Esophagus muscularis mucosa (tissue), 4 donors: ENCODE measurements at regions not wholly inside any gene's neighbourhood (a gene's known extent, or its start where the extent isn't known, plus 50 kb on each side); places are given as distances from the start of the nearest gene placed in this dataset.

Experiments used
- DNase-seq: peaks from one replicate; pipeline ENCODE4 v3.0.0-alpha.2; 2017; ENCODE audit errors: extremely low spot score
- H3K27ac ChIP-seq, 4 donors: fragments of 200-600 bp; sonication (generic); replicated peaks in 1 of 4; 1 replicate in 3 of 4; 2 replicates in 1 of 4; pipeline ENCODE4 v1.5.1; 2016 to 2019; ENCODE audit warnings: mild to moderate bottlenecking in 1 of 4
- H3K27me3 ChIP-seq, 4 donors: fragments of 200-600 bp; sonication (generic); one replicate each; pipeline versions ENCODE4 v1.5.1 to v1.6.0; 2016 to 2019
- H3K36me3 ChIP-seq, 4 donors: fragments of 200-600 bp; sonication (generic); one replicate each; pipeline ENCODE4 v1.5.1; 2016 to 2019
- H3K4me1 ChIP-seq, 4 donors: fragments of 200-600 bp; sonication (generic); one replicate each; pipeline ENCODE4 v1.5.1; 2016 to 2019
- H3K4me3 ChIP-seq, 4 donors: fragments of 200-600 bp; sonication (generic); 1 replicate in 2 of 4; 2 replicates in 2 of 4; pipeline ENCODE4 v1.5.1; 2016 to 2019; ENCODE audit warnings: mild to moderate bottlenecking in 4 of 4, moderate library complexity in 1 of 4
- H3K9me3 ChIP-seq, 4 donors: fragments of 200-600 bp; sonication (generic); 1 replicate in 3 of 4; 2 replicates in 1 of 4; pipeline ENCODE4 v1.5.1; 2016 to 2019
- CTCF ChIP-seq, 3 experiments: fragments of 200-600 bp in 2 of 3; fragments of 450-650 bp in 1 of 3; sonication (generic) in 2 of 3; IDR thresholded peaks; one replicate each; pipeline ENCODE4 v1.5.1; 2017 to 2019; ENCODE audit warnings: antibody characterized with exemption in 3 of 3, mild to moderate bottlenecking in 2 of 3, moderate library complexity in 1 of 3
- EP300 ChIP-seq: sonication (generic); formaldehyde crosslinking; IDR thresholded peaks from one replicate; pipeline ENCODE4 v1.6.1; 2017; ENCODE audit warnings: antibody characterized with exemption
- POLR2A ChIP-seq: fragments of 450-650 bp; IDR thresholded peaks from one replicate; pipeline ENCODE4 v1.6.1; 2017; ENCODE audit warnings: antibody characterized with exemption, moderate library complexity, mild to moderate bottlenecking, low read depth
- POLR2AphosphoS5 ChIP-seq, 2 donors: sonication (generic); formaldehyde crosslinking; IDR thresholded peaks; one replicate each; pipeline ENCODE4 v1.6.1; 2017; ENCODE audit warnings: antibody characterized with exemption in 2 of 2
- WGBS: methylation state at CpG from one replicate; pipeline ENCODE4 v1.1.5; 2018; 5-methylcytosine and 5-hydroxymethylcytosine counted together
- intact Hi-C: fragments of 100-400 bp; cut with DNase I; formaldehyde crosslinking; loops from one replicate; pipeline ENCODE4 v1.15.1; 2023

DNA sequence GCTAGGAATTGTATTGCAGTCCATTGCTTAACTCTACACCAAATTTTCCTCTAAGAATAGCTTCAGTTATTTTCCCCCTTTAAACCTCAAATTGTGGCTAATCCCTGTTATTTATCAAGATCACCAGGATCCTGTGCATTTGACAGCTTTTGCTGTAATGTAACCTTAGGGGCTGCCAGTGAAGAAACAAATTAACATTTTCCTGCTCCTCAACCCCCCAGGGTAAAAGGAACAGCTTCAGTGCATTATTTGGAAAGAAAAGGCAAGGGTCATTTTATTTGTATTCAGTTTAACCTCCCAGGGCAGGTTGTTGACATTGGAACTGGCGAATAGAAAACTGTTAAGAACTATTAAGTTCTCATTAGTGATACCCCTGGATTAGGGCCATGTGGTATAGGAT lies 57.0 kb downstream of the PCDH20 start:
- no peaks in the 10 kb centered on the region for H3K4me1 ChIP-seq
- TF ChIP-seq POLR2AphosphoS5 (IDR thresholded peaks at IDR 0.05) (no peak), CTCF (IDR thresholded peaks at IDR 0.05) (no peak), EP300 (no peak), POLR2A (no peak)
- 58% methylated on average over 1 of the region's 1 CpG for WGBS
- H3K27me3 ChIP-seq: no peaks in the 10 kb centered on the region
- intact Hi-C loops: no loop called here
- no peaks in the 10 kb centered on the region for H3K9me3 ChIP-seq
- no peak for DNase-seq
- H3K36me3 ChIP-seq: no peaks in the 10 kb centered on the region
- no peak overlapping the region for H3K27ac ChIP-seq
- no peak overlapping the region for H3K4me3 ChIP-seq

- WGBS: 88% methylated on average over 5 of the region's 5 CpGs
- Histone ChIP-seq H3K4me1 (no peaks in the 10 kb centered on the region), H3K27ac (no peak overlapping the region), H3K4me3 (no peak overlapping the region), H3K27me3 (no peaks in the 10 kb centered on the region), H3K9me3 (no peaks in the 10 kb centered on the region), H3K36me3 (no peaks in the 10 kb centered on the region)
- TF ChIP-seq POLR2A (no peak), EP300 (no peak), POLR2AphosphoS5 (IDR thresholded peaks at IDR 0.05) (no peak), CTCF (IDR thresholded peaks at IDR 0.05) (no peak)
- intact Hi-C loops: no loop called here
- no peak for DNase-seq
Observed at GRCh38 chr13:61350341-61350740, 65.3 kb downstream of the PCDH20 start.

DNA sequence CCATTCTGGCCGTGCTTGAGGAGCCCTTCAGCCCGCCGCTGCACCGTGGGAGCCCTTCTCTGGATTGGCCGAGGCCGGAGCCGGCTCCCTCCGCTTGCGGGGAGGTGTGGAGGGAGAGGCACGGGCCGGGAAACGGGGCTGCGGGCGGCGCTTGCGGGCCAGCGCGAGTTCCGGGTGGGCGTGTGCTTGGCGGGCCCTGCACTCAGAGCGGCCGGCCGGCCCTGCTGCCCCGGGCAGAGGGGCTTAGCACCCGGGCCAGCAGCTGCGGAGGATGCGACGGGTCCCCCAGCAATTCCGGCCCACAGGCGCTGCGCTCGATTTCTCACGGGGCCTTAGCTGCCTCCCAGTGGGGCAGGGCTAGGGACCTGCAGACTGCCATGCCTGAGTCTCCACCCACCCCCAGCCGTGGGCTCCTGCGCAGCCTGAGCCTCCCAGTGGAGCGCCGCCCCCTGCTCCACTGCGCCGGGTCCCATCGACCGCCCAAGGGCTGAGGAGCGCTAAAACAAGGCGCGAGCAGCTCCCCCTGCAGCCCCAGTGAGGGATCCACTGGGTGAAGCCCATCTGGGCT lies 76.5 kb downstream of the PCDH20 start:
- Histone ChIP-seq H3K9me3 (no peaks in the 10 kb centered on the region), H3K4me1 (no peaks in the 10 kb centered on the region)
- 82% methylated on average over 25 of the region's 45 CpGs for WGBS

DNA sequence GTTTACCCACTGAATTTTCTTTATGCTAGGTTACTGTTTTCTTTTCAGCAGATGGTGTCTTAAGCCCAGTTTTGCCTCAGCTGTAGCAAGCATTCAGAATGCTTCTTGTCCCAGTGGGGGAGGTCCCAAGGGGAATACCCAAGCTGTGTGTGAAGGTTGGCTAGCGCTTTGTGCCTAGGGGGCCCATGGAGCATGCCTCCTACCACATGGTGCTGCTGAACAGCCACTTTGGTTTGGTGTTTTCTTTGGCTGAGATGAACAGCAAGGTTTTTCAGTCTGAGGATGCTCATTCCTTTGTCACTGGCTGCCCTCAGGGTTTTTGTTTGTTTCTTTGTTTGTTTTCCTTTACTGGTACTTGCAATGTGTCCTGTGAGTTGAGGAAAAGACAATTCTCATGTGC lies 99.0 kb downstream of the PCDH20 start:
- peak; percentile 88 for DNase-seq
- Histone ChIP-seq H3K4me1 (no peaks in the 10 kb centered on the region), H3K27ac (no peak overlapping the region), H3K27me3 (no peaks in the 10 kb centered on the region), H3K4me3 (no peak overlapping the region), H3K36me3 (no peaks in the 10 kb centered on the region), H3K9me3 (peaks cover 0 to 4% (median 0%) of the 10 kb centered on the region in 4 donors)
- 71% methylated on average over 1 of the region's 1 CpG for WGBS
- TF ChIP-seq POLR2A: no peak
- TF ChIP-seq CTCF (IDR thresholded peaks at IDR 0.05): no peak
- TF ChIP-seq POLR2AphosphoS5 (IDR thresholded peaks at IDR 0.05): no peak
- no peak for TF ChIP-seq EP300
- intact Hi-C loops: no loop called here

More for the DNA sequence above, 76.5 kb downstream of the PCDH20 start:
- H3K27ac ChIP-seq: no peak overlapping the region
- no peak for DNase-seq
- no peaks in the 10 kb centered on the region for H3K36me3 ChIP-seq
- H3K4me3 ChIP-seq: peak overlapping the region in 1 of 4 donors; percentile 6
- no peaks in the 10 kb centered on the region for H3K27me3 ChIP-seq
- TF ChIP-seq POLR2AphosphoS5 (IDR thresholded peaks at IDR 0.05) (no peak), CTCF (IDR thresholded peaks at IDR 0.05) (no peak), EP300 (no peak), POLR2A (no peak)
- intact Hi-C loops: no loop called here
